Brain pericyte (primary cell): ENCODE measurements at regions not wholly inside any gene's neighbourhood (a gene's known extent, or its start where the extent isn't known, plus 50 kb on each side); places are given as distances from the start of the nearest gene placed in this dataset.

ENCODE experiments used
- DNase-seq: peaks from one replicate; pipeline ENCODE4 v3.0.0-alpha.2; 2012; ENCODE audit warnings: low read depth, low spot score

DNA sequence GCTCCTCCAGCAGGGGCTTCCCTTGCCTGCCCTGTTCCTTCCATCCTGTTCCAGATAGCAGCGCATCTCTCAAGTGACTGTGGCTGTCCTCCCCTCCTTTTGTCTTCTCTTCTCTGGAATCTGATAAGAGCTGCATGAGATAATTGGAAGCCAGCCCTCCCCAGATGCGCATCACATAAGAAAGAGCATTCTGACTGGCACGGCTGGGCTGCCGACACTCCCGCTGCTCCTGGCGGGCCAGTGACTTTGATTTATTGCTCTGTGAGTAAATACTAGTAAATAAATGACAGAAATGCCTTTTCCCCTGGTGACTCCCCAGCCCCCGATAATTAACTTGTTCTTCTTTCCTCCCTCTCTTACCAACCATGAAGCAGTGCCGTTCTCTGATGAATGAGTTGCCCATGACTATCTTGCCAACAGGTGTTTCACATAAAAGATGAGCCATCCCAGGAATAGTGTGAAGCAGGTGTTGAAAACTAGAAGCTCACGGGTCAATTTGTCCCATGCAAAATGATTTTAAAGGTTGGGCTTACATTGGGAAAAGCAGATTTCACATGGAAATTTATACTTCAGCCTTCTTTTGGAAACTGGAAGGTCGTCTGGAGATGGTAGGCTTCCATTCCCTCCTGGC lies 212.3 kb downstream of the ERCC6L2 start:
- DNase-seq, result no peak

DNA sequence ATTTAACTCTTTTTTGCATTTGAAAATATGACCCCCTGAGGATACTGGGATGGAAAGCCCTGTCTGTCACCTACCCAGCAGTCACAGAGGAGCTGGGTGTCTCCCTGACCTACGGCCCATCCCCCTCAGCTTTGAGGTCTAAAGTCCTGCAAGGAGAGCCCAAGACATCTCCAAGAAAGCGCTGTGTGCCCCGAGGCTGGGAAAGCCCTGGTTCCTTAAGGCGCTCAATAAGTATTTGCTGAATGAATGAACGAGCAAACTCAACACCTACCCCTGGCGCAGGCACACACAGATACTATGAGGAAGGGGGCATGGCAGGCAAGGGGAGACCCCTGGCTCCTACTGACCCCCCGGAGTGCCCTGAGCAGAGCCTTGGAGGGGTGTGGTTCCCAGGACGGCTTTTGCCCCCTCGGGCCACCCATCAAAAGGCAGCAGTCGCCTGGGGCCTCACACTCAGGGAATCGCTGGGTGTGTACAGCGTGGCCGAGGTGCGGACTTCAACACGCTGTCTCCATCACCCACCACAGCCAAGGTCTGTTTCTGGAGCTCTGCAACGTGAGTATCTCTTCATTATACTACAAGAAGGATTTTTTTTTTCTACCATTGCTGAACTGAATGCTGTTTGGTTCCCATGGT lies 211.6 kb downstream of the ERCC6L2 start:
- no peak for DNase-seq

DNA sequence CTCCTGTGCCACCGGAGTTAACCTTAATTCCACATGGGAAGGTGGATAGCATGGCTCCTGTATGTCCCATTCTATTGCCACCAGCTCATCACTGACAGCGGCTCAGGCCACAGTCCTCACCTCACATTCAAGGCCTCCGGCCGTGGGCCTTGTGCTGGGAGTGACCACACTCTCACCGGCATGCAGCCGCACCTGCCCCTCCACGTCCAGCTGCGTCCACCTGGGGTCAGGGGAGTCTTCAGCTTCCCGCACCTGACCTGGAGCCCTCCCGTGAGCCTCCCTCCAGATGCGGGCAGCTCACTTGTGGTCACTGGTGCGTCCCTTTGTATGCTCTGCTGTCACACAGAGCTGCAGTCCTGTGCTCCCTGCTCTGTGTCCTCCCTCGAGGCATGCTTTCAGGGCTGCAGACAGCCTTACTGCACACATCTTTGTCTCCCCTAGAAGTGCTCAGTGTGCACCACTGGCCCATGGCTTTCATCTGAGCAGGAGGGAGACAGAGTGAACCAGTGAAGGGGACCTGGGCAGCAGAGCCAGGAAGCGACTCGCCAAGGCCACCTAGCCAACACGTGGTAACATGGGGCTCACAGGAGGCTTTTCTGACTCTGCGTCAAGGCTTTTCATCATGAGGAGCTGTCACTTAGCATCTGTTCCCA lies 210.1 kb downstream of the ERCC6L2 start:
- DNase-seq, result no peak

DNA sequence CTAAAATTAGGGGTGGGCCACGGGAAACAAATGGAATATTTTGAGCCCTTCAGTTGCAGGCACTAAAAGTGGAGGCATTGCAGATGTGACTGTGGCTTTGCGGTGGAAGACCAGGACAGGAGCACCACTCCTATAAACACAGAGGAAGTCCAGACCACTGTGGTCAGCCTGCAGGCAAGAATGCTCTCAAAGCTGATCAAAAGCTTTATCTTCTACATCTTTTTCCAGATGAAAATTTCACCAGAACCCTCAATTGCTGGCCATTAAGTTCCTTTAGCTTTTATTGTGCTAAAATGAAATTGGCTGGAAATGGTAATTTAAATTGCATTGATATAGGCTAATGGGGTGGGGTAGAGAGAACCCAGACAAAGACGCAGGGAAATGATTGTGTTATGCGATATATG lies 208.8 kb downstream of the ERCC6L2 start:
- DNase-seq, result no peak

DNA sequence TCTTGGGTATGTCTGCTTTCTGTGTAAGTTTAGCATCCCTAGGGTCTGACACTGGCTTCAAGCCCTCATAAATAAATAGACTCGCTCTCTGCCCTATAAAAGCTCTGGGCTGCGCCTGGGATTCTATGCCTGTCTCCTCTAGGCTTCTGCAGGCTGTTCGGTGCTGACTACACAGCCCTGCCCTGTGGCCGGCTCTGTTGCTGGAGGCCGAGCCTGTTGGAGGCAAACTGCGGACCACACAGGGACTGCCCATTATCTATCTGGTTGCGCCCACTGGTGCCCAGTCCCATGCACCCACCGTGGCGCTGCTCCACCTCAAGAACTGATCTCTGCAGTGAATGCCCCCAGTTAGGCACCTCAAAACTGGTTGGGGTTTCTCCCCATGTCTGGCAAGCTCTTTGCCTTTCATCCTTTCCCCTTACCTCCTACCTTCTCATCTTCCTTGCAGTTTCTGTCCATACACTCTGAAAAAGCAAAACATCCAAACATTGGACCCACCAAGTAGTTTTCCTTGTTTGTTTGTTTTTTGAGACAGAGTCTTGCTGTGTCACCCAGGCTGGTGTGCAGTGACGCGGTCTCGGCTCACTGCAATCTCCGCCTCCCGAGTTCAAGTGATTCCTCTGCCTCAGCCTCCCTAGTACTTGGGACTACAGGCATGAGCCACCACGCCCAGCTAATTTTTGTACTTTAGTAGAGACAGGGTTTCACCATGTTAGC lies 207.2 kb downstream of the ERCC6L2 start:
- DNase-seq, result no peak

DNA sequence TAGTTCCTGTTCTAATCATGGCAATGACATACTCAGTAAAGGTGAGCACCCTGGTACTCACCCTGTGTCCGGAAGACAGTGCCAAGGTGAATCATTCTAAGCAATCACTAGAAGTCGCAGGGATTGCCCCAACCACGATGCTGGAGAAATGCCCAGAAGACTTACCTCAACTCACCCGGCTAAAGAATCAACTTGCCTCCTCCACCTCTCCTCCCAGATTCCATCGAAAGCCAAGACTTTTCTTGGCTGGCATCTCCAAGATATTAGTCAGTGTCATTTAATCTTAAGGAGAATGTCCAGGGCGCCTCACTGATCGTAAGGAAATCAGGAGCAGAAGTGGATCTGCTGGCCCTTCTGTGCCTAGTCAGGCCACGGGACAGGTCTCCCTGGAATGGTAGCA lies 204.9 kb downstream of the ERCC6L2 start:
- no peak for DNase-seq

DNA sequence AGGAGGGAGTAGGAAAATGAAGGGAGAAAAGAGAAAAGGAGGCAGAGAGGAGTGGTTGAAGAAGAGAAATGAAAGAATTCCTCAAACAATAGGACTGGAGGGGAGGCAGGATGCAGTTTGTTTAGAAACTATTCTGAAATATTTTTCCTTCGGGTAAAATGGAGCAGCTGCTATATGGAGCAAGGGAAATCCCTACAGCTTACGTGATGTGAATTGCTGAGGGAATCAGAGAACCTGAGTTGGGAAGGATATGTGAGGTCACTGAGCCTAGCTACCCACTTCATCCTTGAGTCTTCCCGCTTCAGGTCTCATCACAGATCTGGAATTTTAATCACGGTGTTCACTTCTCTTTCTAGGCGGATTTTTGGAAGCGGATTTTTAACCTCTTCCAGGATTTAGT lies 204.3 kb downstream of the ERCC6L2 start:
- no peak for DNase-seq

DNA sequence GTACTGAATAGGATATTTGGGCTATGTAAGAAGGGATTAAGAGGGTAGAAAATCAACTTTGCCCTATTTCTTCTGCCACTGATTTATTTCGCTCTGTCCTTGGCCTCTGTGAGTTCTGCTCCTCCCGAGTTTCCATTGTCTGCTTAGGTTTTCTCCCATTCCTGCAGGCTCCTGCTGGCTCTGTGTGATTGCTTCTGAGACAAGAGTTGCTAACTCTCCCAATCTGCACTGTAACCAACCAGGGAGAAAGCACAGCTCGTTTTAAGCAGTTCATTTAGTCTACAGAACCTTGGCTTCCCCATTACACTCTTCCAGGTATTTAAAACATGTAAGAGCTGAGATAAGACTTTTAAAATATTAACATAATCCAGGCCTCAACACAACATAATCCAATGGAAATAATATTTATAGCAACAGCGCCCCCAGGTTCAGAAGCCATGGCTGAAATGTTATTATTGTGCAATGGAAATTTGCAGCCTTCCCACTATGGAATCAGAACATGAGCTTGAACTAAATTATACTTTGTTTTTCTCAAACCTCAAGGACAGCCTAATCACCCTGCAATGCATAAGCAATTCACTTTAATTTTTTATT lies 203.5 kb downstream of the ERCC6L2 start:
- no peak for DNase-seq

DNA sequence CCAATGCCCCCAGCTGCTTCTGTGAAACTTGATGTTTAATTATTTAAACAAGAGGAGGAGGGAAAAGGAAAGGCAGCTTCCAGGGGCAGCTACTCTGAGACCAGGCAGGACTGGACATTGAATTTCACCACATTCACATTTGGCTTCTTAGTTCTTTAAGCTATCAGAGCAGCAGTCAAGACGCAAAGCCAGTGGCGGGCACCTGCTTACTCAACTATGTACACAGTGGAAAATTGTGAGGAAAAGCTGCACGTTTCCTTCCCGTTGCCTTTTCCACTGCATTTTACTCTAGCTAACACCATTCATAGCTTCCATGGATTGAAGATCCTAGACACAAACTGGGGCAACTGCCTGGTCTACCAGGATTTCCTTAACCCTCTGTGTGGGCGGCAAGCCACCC lies 200.3 kb downstream of the ERCC6L2 start:
- DNase-seq, result no peak

DNA sequence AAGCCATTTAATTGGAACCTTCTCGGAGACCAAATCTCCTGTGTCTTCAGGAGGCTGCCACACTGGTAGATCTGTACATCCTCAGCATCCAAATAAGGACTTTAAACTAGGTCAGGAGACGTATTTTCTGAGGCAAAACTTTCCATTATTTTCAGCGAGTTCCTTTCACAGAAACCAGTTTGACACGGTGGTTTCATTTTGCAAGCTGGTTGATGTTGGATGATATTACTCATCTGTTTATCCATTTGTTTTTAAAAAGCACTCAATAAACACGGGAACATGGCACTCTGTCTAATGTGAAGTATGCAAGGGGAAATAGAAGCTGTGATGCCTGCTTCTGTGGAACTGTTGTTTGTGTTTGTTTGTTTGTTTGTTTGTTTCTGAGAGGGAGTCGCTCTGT lies 199.6 kb downstream of the ERCC6L2 start:
- no peak for DNase-seq

DNA sequence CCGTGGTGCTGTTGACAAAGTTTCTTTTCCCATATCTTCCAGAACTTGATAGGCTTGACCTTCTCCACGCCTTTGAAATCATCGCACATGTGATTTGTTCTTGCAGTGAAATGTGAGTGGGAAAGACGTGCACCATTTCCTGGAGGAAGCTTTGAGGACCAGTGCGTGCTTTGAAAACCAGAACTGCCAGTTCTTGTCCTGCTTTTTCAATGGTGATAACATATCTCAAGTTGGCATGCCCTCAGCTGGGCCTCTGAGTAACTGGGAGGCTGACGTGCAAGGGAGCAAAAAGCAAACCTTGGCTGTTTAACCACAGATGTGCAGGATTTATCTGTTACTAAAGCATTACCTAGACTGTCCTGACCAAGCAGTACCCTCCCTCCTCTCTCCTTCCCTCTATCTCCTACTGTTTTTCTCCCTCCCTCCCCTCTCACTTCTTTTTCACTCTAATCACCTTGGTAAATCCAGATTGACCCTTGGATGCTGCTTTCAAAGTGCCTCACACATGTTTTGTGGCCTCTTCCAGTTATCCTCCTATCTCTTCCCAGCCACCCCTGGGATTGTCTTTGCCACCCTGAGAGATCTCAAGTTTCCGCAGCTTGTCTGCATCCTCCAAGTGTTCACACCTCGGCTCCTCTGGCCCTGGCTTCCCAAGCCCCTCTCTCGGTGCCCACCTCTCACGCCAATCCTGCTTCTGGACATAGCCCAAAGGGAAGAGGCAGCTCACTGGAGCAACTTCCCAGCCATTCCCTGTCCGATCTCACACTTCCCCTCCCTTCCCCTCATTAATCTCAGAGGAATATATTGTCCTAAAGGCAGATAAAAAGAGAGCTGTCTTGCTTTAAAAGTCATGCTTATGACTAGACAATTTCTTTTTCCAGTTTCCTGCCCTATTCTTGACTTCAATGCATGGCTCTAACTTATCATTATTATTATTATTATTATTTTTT lies 198.3 kb downstream of the ERCC6L2 start:
- no peak for DNase-seq

DNA sequence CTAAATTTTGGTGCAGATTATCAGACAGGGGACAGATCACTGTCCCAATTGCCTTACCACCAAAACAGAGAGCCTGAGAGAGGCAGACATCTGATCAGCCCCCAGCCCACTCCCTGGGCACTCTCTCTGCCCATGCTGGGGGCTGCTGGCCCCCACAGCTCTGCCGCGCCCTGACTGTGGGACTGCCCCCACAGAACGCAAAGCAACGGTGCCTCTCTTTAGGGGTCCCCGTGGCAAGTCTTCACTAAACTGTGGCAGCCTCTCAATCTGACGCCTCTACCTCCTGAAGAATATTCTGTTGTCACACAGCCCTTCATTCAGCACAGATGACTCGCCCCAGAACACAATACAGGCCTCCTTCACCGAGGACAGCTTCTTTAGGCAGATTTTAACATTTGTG lies 197.4 kb downstream of the ERCC6L2 start:
- DNase-seq, result no peak

DNA sequence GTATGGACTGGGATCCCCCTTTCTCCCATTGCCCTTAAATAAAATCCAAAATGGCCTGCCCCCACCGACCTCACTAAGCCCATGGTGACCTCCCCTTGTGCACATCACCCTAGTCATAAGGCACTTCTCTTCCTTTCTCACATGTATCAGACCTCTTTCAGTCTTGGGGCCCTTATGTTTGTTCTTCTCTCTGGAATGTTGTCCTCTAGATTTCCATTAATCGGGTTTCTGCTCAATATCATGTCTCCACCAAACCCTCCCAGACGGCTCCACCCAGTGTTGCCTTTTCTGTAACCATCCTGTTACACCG lies 196.3 kb downstream of the ERCC6L2 start:
- DNase-seq, result no peak

DNA sequence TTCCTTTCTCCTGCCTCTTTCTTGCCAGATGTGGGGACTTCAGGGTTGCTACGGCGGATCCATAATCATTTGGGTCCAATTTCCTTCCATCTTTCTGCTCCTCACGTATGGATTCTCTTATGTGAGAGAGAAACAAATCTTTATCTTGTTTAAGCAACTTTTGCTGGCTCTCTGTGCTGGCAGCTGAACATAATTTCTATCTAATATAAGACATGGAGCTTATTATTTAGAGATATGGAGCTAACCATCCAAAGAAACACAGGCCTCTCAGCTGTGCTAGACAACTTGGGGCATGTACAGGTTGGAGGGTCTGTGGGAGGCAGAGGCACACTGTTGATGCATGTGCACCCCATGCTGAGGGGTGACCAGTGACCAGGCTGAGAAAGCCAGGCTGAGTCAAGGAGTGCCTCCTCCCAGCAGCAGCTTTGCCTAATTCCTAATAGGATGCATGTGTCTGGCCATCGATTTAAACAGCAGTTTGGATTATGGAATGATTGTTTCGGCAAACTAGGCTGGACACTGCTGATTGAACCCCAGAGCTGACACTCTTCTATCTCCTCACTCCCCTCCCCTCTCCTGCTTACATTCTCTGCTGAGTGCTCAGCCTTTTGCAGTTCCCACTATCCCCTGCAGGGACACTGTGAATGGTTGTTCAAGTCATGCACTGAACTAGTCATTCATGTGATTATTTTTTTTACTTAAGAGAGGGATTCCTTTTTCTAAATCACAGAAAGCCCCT lies 195.8 kb downstream of the ERCC6L2 start:
- DNase-seq, result peak; percentile 17

DNA sequence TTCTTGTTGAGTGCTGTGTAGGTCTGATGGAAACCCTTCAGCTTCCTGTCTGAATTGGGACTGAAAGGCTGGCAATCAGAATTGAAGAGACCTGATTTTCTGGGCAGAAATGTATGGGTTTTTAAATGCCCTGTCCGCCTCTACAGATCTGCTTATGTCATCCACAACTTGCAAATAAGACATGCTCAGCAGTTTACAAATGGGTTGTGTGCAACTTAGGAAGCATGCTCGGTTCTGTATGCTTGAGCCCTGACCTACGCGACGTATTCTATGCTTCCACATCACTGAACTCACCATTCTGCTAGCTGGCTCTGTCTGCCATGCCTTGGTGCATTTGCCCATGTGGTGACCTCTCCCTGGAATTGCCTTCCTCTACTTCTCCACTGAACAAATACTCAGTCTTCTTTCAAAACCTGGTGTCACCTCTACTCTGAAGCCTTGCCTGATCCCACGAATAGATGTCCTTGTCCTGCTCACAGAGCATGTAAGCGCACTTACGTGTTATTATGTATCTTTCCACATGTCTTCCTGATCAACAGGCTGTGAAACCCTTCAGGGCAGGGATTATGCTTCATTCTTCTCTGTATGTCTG lies 194.2 kb downstream of the ERCC6L2 start:
- DNase-seq, result no peak

DNA sequence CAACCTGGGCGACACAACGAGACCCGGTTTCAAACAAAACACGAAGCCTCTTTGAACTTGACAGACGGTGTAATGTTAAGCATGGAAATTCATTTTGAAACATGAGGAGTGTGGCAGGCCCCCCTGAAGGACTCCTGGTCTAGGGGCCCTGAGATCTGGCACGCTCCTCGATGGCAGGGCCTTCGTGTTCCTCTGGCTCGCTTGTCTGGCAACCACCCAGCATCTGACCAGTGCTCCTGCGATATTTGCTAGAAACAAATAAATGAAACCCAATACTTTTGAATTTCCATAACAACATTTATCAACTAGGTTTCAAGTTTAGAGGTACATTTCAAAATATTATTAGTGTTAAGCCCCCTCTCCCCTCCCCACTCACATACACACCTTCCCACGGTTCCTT lies 193.0 kb downstream of the ERCC6L2 start:
- DNase-seq, result no peak

DNA sequence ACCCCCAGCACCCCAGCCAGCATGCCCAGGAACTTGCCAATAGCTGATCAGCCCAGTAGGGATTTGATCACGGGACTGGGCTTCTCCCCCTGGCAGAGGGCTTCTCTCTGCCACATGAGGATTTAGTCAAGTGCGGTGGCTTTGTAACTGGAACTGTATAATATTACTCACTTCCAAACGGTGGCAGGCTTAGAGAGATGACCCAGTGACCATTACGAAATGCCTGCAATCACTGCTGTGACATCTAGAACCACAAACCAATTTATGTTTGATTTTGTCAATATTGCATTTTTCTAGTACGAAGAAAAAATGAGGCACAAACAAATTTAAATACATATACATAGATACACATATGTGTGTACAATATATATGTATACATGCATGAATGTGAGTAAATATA lies 192.1 kb downstream of the ERCC6L2 start:
- no peak for DNase-seq

DNA sequence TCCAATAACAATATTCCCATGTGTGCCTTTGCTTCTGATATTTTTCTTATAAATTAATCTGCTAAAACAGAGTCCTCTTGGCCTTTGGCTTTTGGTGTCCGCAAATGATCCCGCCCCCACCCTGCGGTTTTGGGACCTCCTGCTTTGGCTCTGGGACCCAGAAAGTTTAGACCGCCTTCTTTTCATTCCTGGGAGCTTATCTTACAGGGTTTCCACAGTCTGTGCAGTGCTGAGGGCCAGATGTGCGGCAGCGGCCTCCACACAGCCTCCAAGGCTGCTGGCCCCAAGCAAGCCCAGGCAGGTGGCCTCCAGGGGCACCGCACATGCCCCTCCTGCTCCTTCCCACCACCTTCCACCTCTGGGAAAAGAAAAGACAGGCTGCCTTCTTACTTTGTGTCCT lies 191.5 kb downstream of the ERCC6L2 start:
- peak; percentile 12 for DNase-seq

DNA sequence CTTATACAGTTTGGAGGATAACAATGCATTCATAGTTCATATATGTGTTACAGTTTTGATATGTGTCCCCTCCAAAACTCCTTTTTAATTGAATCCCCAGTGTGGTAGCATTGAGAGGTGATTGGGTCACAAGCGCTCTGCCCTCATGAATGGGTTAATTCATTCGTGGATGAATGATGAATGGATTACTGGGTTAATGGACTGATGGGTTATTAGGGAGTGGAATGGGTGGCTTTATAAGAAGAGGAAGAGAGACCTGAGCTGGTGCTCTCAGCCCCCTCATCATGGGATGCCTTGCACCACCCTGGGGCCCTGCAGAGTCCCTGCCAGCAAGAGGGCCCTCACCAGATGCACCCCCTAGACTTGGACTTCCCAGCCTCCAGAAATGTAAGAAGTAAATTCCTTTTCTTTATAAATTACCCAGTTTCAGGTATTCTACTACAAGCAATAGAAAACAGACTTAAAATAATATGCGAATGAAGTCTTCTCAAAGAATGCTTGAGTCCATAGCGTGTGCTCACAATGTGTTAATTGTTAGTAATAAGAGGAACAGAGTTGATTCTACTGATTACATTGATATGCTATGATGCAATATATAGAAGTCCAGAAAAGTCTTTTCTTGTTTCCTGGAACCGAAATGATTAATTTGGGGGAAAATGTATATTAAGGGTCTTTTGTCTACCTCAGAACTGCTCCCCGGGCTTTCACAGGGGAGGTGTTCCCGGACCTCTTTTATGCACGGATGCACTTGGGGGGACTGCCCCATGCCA lies 190.2 kb downstream of the ERCC6L2 start:
- DNase-seq, result no peak
